Pulmonary artery endothelial cell (primary cell): ENCODE measurements at regions not wholly inside any gene's neighbourhood (a gene's known extent, or its start where the extent isn't known, plus 50 kb on each side); places are given as distances from the start of the nearest gene placed in this dataset.

Experiments
- DNase-seq: peaks from one replicate; pipeline ENCODE4 v3.0.0-alpha.2; 2011; ENCODE audit warnings: low read depth, low spot score

DNA sequence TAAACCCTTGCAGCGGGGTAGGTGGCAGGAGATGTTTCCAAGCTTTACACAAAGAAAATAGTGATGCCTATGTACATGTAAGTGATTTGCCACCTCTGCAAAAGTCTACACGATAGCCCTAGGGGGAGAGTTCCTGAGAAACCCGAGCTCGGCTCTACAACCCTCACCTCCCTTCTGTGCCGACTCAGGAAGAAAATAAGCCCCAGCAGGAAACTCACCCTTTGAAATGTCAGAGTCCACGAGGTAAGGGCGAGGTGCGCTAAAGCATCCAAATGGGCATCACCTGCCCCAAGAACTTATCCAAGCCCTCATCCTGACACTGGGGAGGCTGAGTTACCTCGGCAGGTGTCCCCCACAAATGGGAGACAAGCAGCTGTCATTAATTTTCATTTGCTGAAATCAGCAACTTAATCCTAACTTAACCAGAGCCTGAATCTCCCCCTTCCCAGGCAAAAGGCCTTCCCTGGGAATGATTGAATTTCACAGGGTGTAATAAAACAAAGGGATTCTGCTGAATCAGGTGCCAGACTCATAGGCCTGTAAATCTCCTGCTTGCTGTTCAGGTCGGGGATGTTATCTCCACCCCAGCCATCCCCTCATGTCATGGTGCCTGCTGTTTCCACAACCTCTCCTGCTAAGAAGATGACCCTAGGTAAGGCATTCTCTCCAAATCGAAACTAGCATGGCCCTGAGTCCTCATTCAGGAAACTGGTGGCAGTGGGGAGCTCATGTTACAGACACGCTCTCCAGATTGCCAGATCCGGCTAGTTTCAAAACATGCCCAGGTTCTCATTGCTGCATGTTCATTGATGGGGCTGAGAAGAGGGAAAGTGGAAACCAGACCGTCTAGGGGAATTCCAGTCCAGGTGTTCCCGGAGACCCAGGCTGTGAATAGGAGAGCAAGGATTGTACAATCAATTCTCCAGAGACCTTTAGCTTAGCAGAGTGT is 105.3 kb upstream of the KIRREL3 start:
- DNase-seq = no peak

DNA sequence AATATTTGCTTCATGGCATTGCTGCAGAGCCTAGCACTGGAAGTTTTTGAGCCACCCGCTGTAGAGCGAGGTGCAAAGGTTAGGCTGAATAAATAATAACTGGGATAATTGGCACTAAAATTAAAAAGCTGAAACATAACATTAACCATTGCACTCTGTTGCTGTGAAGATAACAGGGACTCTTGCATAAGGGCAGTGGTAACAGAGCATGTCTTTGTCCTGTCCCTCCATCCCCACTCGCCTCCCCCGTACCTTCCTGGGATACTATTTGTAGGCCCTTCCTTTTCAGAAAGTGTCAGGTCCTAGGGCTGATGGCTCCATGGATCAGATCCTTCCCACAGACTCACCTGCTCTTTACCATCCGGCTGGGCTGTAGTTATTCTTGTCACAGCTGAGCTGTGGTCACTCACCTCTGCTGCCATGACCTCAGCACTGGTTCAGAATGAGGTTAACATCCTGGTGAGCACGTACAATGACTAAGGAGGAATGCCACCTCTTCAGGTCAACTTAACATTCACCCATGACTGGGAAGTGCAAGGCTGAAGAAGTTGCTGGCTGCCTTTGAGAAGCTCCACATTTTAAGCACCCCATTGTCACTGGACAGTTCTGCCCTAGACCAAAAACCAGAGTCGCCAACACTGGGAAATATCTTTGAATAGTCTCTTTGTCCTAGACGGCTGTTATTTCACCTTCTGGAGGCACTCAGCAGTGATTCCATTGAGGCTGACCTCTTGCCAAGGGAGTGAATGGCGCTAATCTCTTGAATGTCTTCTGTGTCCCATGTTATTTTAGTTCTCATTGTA is 103.2 kb upstream of the KIRREL3 start:
- DNase-seq = no peak

DNA sequence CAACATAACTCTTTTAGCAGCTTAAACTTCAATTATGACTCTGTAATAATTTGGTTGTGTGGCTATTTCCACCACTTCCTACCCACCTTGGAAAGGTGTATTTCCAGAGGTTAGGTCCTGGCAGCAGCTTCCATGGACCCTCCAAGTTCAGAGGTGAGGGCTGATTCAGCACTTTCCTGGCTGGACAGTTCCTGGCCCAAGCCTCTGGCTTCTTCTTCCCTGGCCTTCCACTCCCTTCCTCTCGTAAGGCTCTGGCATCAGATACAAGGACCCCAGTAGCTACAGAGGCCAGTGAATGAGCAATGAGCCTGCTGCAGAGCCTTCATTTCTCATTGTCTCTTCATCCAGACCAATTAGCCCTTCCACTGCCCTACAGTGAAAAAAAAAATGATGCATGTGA is 98.1 kb upstream of the KIRREL3 start:
- no peak for DNase-seq

- no peak for DNase-seq
Measured at GRCh38 chr11:127080735-127081134, 80.2 kb upstream of the KIRREL3 start.

DNA sequence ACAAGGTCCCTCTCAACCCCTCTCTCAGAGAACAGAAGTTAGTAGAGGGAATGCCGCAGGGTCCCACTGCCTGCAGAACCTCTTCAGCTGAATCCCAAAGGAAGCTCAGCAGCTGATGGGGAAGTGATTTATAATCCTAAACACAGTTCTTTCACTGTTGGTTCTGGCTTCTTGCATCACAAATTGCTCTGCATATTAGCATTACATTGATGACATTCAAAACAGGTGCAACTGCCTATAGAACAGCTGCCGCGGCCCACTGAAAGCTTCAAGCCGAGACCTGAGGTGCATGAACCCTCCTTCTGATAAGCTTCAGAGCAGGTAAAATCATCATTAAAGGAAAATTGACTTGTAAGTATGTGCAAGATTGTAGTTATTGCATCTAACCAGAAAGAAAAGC is 75.2 kb upstream of the KIRREL3 start:
- no peak for DNase-seq

- DNase-seq = no peak
Measured at GRCh38 chr11:127074151-127074761, 73.7 kb upstream of the KIRREL3 start.

- no peak for DNase-seq
Measured at GRCh38 chr11:127073621-127074020, 73.1 kb upstream of the KIRREL3 start.

GRCh38 chr11:127071606-127072005 is 71.0 kb upstream of the KIRREL3 start:
- no peak for DNase-seq

DNA sequence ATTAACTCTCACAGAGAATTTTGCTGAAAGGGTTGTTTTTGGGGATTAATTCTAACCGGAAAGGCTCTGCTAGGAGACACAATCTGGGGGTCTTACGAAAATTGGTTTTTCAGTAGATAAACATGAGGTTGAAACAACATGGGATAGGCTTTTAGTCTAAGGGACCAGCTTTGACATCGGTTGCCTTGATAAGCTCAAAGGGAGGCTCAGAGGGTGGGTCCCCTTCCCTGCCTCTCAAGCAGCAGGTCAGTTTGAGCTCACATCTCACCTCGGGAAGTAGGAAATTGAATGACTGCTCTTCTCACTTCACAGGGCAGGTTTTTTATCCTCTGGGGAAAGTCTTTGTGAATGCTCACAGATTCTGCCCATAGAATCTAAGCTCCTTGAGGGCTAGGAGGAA is 70.2 kb upstream of the KIRREL3 start:
- no peak for DNase-seq

GRCh38 chr11:127066401-127067090 is 66.0 kb upstream of the KIRREL3 start:
- no peak for DNase-seq

- DNase-seq = no peak
Measured at GRCh38 chr11:127063241-127063640, 62.7 kb upstream of the KIRREL3 start.

DNA sequence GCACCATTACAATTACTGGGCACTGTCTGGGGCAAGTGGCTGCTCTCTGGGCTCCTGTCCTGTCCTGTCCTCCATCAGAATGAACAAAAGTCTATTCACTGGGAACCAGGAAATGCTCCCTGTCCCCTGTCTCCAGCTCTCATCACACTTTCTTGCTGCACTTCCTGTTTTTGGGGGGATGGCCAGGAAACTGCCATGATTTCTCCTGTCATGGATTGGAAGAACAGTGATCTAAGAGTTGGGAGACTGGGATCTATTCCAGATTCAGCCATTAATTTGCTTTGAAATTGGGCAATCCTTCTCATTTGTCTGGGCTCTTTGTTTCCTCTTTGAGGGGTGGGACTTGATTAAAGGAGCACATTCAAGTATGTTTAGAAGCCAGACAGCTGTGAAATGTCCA is 61.4 kb upstream of the KIRREL3 start:
- no peak for DNase-seq

- DNase-seq = no peak
Measured at GRCh38 chr11:127059750-127060149, 59.2 kb upstream of the KIRREL3 start.

DNA sequence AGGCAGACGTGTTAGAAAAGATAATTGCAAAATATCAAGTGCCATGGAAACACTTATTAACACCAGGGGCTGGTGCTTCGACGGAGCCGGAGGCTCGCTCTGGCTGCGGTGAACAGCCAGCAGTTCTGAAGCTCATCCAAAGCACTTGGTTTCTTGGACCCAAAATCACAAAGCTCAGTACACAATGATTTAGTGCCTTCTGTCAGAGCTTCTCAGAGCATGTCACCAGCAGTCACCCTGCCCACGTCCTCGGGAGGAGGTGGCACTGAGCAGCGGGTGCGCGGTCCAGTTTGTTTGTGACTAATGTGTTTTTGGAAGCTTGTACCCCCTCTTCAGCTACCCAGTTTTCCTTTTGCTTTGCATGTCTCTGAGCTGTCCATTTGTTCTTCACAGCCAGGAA is 58.7 kb upstream of the KIRREL3 start:
- DNase-seq = no peak

- DNase-seq = no peak
Measured at GRCh38 chr11:127058524-127058923, 58.0 kb upstream of the KIRREL3 start.

DNA sequence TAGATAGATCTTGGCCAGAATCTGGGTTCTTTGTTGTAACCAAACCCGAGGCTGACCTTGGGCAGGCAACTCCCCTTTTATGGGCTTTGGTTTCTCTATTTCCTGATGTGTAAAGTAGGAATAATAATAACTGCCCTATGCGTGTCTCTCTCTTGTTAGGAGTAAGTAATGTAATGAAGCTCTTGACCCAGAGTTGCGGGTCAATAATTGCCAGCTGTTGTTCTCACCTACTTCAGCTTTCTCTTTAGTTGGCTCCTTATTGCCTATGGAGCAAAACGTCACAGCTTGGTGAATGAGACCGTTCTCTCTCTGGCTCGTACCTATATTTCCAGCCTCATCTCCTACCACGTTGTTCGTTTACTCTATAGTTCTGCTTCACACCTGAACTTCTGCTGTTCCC is 56.6 kb upstream of the KIRREL3 start:
- DNase-seq = no peak

GRCh38 chr11:127056338-127056971 is 55.9 kb upstream of the KIRREL3 start:
- no peak for DNase-seq

DNA sequence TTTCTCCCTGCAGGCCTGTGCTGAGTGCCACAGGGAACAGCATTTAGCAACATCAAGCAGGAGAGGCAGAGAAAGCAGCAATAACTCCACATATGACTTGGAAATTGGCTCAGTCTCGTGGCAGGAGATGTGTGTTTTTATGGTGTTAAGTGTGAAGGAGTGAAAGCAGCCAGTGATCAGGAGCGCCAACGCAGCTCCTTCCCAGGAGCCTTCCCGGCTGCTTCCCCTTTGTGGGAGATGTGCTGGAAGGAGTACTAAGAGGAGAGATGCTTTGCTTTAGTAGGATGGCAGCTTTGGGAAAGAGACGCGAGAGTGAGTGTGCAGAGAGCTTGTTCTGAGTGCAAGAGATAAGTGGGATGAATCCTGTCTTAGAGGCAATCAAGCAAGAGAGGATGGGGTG is 54.7 kb upstream of the KIRREL3 start:
- no peak for DNase-seq

- no peak for DNase-seq
Measured at GRCh38 chr11:127054153-127054552, 53.6 kb upstream of the KIRREL3 start.

DNA sequence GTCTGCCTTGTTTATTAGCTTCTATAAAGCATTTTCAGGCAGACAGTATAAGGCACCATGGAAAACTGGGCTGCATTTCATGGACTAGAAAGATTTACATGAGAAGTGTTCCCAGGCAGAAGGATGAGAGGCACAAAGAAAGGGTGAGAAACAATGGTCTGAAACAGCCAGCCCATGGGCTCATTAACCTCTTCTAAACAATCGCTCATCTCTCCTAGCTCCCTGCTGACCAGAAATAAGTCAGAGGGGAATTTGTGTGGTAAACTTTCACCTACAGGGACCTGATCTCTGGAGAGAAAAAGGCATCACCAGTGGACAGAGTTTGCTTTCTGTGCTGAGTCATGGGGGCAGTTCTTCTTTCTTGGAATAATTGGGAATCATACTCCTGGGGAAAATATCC is 51.8 kb upstream of the KIRREL3 start:
- no peak for DNase-seq
